K562 (cell line): ENCODE measurements at regions not wholly inside any gene's neighbourhood (a gene's known extent, or its start where the extent isn't known, plus 50 kb on each side); places are given as distances from the start of the nearest gene placed in this dataset.

Source experiments
- ATAC-seq: fragments of 200-7000 bp; cut with Tn5 transposase; 3 replicates; pipeline ENCODE4 v1.9.1; 2020; ENCODE audit warnings: moderate library complexity
- BruUV-seq: library from RNA; stranded (reverse); fragments of 400-500 nt; replicated peaks from 2 replicates; lab custom pipeline; 2021; lab: Mats Ljungman, UMichigan
- CTCF ChIA-PET: fragments of 300-600 bp; formaldehyde crosslinking; extraction: SDS; loops from one replicate; lab custom pipeline; 2021; ENCODE audit warnings: low intra/inter-chr PET ratio; lab: Yijun Ruan, JAX
- POLR2A ChIA-PET: fragments of 300-600, 350-650 bp; sonication (Branson Sonifier 250); formaldehyde crosslinking; extraction: SDS; loops from one replicate; lab custom pipeline; 2021; ENCODE audit warnings: antibody characterized with exemption, inconsistent platforms; lab: Yijun Ruan, JAX
- DNase-seq, 4 experiments: peaks; one replicate each; pipeline versions ENCODE4 v3.0.0 to v3.0.0-alpha.2; 2011 to 2018; ENCODE audit warnings: low spot score in 3 of 4, mixed read lengths in 3 of 4; ENCODE audit errors: extremely low read depth in 1 of 4
- FAIRE-seq: peaks from 2 replicates; lab custom pipeline; 2011; peaks lifted over from hg19 to GRCh38; lab: Jason Lieb, UNC
- H2AFZ ChIP-seq: 2 replicates; pipeline ENCODE4 v1.6.0; 2011; ENCODE audit warnings: low read depth, low read length, control low read depth, inconsistent platforms
- H3K27ac ChIP-seq: fragments of 200-600 bp; 3 replicates; pipeline ENCODE4 v1.8.0; 2011; ENCODE audit warnings: low read depth, mild to moderate bottlenecking, control low read depth, inconsistent platforms, low read length, moderate library complexity, mixed read lengths; ENCODE audit errors: extremely low read depth
- H3K27me3 ChIP-seq, 2 experiments: fragments of 300-600 bp in 1 of 2; 2 replicates in 1 of 2; 3 replicates in 1 of 2; pipeline versions ENCODE4 v1.6.0 to v1.8.0; 2011; ENCODE audit warnings: inconsistent platforms in 2 of 2, low read length in 2 of 2, mild to moderate bottlenecking in 1 of 2, mixed read lengths in 1 of 2, moderate library complexity in 1 of 2; ENCODE audit not compliant: control insufficient read depth in 2 of 2, insufficient read depth in 2 of 2
- H3K36me3 ChIP-seq: fragments of 300-600 bp; 3 replicates; pipeline ENCODE4 v1.8.0; 2011; ENCODE audit warnings: mild to moderate bottlenecking, low read length, inconsistent platforms; ENCODE audit not compliant: control insufficient read depth, insufficient read depth
- H3K4me1 ChIP-seq, 2 experiments: fragments of 200-600 bp in 1 of 2; replicated peaks in 1 of 2; 2 replicates in 1 of 2; 3 replicates in 1 of 2; pipeline versions ENCODE4 v1.5.1 to v1.8.0; 2011; ENCODE audit warnings: inconsistent platforms in 2 of 2, low read length in 2 of 2, mild to moderate bottlenecking in 1 of 2, mixed read lengths in 1 of 2, moderate library complexity in 1 of 2; ENCODE audit not compliant: control insufficient read depth in 2 of 2, insufficient read depth in 2 of 2
- H3K4me2 ChIP-seq: 2 replicates; pipeline ENCODE4 v1.6.1; 2011; ENCODE audit warnings: low read length, control low read depth, inconsistent platforms, mixed read lengths; ENCODE audit not compliant: insufficient read depth
- H3K4me3 ChIP-seq: fragments of 200-600 bp; sonication (generic), shearing (Covaris generic); 2 replicates; pipeline ENCODE4 v1.5.1; 2016; ENCODE audit warnings: control low read depth, inconsistent platforms
- H3K79me2 ChIP-seq: fragments of 200-600 bp; 3 replicates; pipeline ENCODE4 v1.8.0; 2011; ENCODE audit warnings: low read length, inconsistent platforms; ENCODE audit not compliant: control insufficient read depth, insufficient read depth
- H3K9ac ChIP-seq, 2 experiments: 2 replicates each; pipeline versions ENCODE4 v1.6.0 to v1.6.1; 2011; ENCODE audit warnings: low read depth in 2 of 2, low read length in 2 of 2, control low read depth in 1 of 2, inconsistent platforms in 1 of 2, mild to moderate bottlenecking in 1 of 2, mixed read lengths in 1 of 2; ENCODE audit not compliant: insufficient read depth in 1 of 2
- H3K9me1 ChIP-seq: one replicate; pipeline ENCODE4 v1.6.0; 2011; ENCODE audit warnings: inconsistent platforms, mild to moderate bottlenecking, low read length, moderate library complexity; ENCODE audit not compliant: control insufficient read depth, insufficient read depth
- H3K9me3 ChIP-seq: replicated peaks from 2 replicates; pipeline ENCODE4 v1.5.1; 2011; ENCODE audit warnings: low read depth, low read length, inconsistent platforms; ENCODE audit not compliant: control insufficient read depth, insufficient read depth
- H4K20me1 ChIP-seq: replicated peaks from 2 replicates; pipeline ENCODE4 v1.6.1; 2011; ENCODE audit warnings: low read length, inconsistent platforms, mixed read lengths; ENCODE audit not compliant: control insufficient read depth, insufficient read depth
- ARID3B ChIP-seq: fragments of 250-450 bp; sonication (Bioruptor Pico); IDR thresholded peaks from 2 replicates; pipeline ENCODE4 v1.4.0; 2020; ENCODE audit warnings: borderline replicate concordance
- BDP1 ChIP-seq: IDR thresholded peaks from 3 replicates; pipeline ENCODE4 v1.6.1; 2011; ENCODE audit not compliant: insufficient read length, insufficient read depth
- MBD1 ChIP-seq: fragments of 250-450 bp; sonication (Bioruptor Pico); IDR thresholded peaks from 2 replicates; pipeline ENCODE4 v1.8.0; 2022; ENCODE audit warnings: inconsistent platforms
- MEIS2 ChIP-seq: fragments of 450-650 bp; IDR thresholded peaks from 2 replicates; pipeline ENCODE4 v1.6.1; 2014; ENCODE audit warnings: mild to moderate bottlenecking; ENCODE audit not compliant: partially characterized antibody
- PBX2 ChIP-seq, 2 experiments: IDR thresholded peaks in 1 of 2; conservative IDR thresholded peaks in 1 of 2; 2 replicates each; pipeline ENCODE4 v1.6.1; 2016; ENCODE audit warnings: low read depth in 2 of 2, mild to moderate bottlenecking in 1 of 2, missing compliant biosample characterization in 1 of 2, missing genetic modification characterization in 1 of 2, moderate library complexity in 1 of 2
- PCBP2 ChIP-seq: fragments of 200-400 bp; formaldehyde crosslinking; IDR thresholded peaks from 2 replicates; pipeline ENCODE4 v1.6.1; 2018; ENCODE audit warnings: low read length, low read depth, mild to moderate bottlenecking, moderate library complexity; ENCODE audit not compliant: poor library complexity, severe bottlenecking
- PKNOX1 ChIP-seq: fragments of 450-650 bp; IDR thresholded peaks from 2 replicates; pipeline ENCODE4 v1.6.1; 2016
- RBFOX2 ChIP-seq: fragments of 200-400 bp; formaldehyde crosslinking; IDR thresholded peaks from 2 replicates; pipeline ENCODE4 v1.6.1; 2017; ENCODE audit warnings: low read depth, mild to moderate bottlenecking, low read length, moderate library complexity
- ZNF143 ChIP-seq: sonication (generic); formaldehyde crosslinking; IDR thresholded peaks from 2 replicates; pipeline ENCODE4 v1.9.0; 2022; ENCODE audit warnings: mild to moderate bottlenecking, missing genetic modification reagents
- ZNF165 ChIP-seq: fragments of 250-450 bp; sonication (Bioruptor Pico); IDR thresholded peaks from 2 replicates; pipeline ENCODE4 v1.4.0; 2020; ENCODE audit warnings: borderline replicate concordance
- ZNF384 ChIP-seq: IDR thresholded peaks from 2 replicates; pipeline ENCODE4 v1.6.1; 2012; ENCODE audit warnings: low read depth, low read length, improper control_type of control experiment
- WGBS: fragments of 100-300 bp; shearing (Covaris generic); methylation state at CpG from one replicate; pipeline ENCODE4 v1.1.6; 2016; ENCODE audit warnings: low coverage, mixed read lengths; ENCODE audit not compliant: insufficient coverage; ENCODE audit errors: missing lambda C conversion rate; 5-methylcytosine and 5-hydroxymethylcytosine counted together
- in situ Hi-C: fragments of 300-500 bp; cut with MboI; formaldehyde crosslinking; loops from 4 replicates; pipeline ENCODE4 v1.15.0; 2018; ENCODE audit warnings: inconsistent platforms, mixed read lengths
- intact Hi-C: fragments of 100-400 bp; cut with micrococcal nuclease; formaldehyde crosslinking; loops from 2 replicates; pipeline ENCODE4 v1.14.2; 2022

- TF ChIP-seq ARID3B (CRISPR knock-in tag) (no peak), RBFOX2 (no peak), MBD1 (CRISPR knock-in tag) (no peak)
Observed at GRCh38 chr16:86740298-86740697, 161.9 kb downstream of the FOXL1 start (continued).

- H2AFZ ChIP-seq: no peak overlapping the region
- CTCF ChIA-PET: no interaction called here
- peaks cover 40 to 55% of the 10 kb centered on the region in 2 experiments; a peak in 4 of 5 replicates for H3K27me3 ChIP-seq
- H4K20me1 ChIP-seq: 0 out of 2 replicates have a peak, but pooled peaks cover 3% of the 10 kb centered on the region
- H3K9me1 ChIP-seq: no peaks in the 10 kb centered on the region
- H3K9me3 ChIP-seq: no peaks in the 10 kb centered on the region
- no peaks in the 10 kb centered on the region; a peak in 1 of 5 replicates for H3K4me1 ChIP-seq
- in situ Hi-C loops: no loop called here
- DNase-seq (no peak), ATAC-seq (no peak), FAIRE-seq (no peak)
- POLR2A ChIA-PET: no interaction called here
- WGBS: 4% methylated on average over 35 of the region's 35 CpGs
- H3K27ac ChIP-seq: no peak overlapping the region
- BruUV-seq: no TSS peak
- TF ChIP-seq BDP1 (no peak), PBX2 (CRISPR knock-in tag; IDR thresholded peaks at IDR 0.05; ENCODE audit: low read depth) (no peak), PBX2 (tag; conservative IDR thresholded peaks at IDR 0.05; ENCODE audit: low read depth) (0 out of 2 replicates have a peak, but pooled peaks have one; percentile 41), PCBP2 (no peak), ZNF165 (CRISPR knock-in tag) (no peak), ZNF384 (0 out of 2 replicates have a peak, but pooled peaks have one; percentile 31), MEIS2 (peak; percentile 80), PKNOX1 (peak; percentile 73), ZNF143 (no peak)
- no peak overlapping the region for H3K9ac ChIP-seq
- no peaks in the 10 kb centered on the region for H3K36me3 ChIP-seq
- H3K79me2 ChIP-seq: no peaks in the 10 kb centered on the region
- intact Hi-C loops: no loop called here
- H3K4me3 ChIP-seq: no peak overlapping the region
- H3K4me2 ChIP-seq: no peak overlapping the region
Observed at GRCh38 chr16:86740906-86741799, 162.8 kb downstream of the FOXL1 start.
